ENCODE measurements at regions not wholly inside any gene's neighbourhood (a gene's known extent, or its start where the extent isn't known, plus 50 kb on each side); places are given as distances from the start of the nearest gene placed in this dataset.

GRCh38 chr6:66153247-66153646 lies 446.2 kb upstream of the EYS start:
- Histone ChIP-seq H3K79me2 (ENCODE audit: insufficient read depth, low read length) (no peaks in the 10 kb centered on the region), H3K4me2 (ENCODE audit: insufficient read depth, low read length) (no peak overlapping the region), H3K4me3 (ENCODE audit: low read depth in 1 of 2, low read length in 2 of 2) (no peak overlapping the region), H3K9ac (ENCODE audit: low read depth, low read length) (no peak overlapping the region), H3K27me3 (ENCODE audit: insufficient read depth, low read length, poor library complexity) (no peaks in the 10 kb centered on the region), H3K36me3 (ENCODE audit: insufficient read depth, low read length) (no peaks in the 10 kb centered on the region), H3K4me1 (ENCODE audit: insufficient read depth, low read length) (no peaks in the 10 kb centered on the region), H3K9me3 (ENCODE audit: insufficient read depth, low read length, severe bottlenecking) (no peaks in the 10 kb centered on the region), H4K20me1 (ENCODE audit: insufficient read depth, low read length) (no peaks in the 10 kb centered on the region), H2AFZ (ENCODE audit: low read depth, low read length) (no peak overlapping the region), H3K27ac (ENCODE audit: low read length) (no peak overlapping the region)
- DNase-seq (no peak), ATAC-seq (ENCODE audit: insufficient read depth, low read depth) (no peak)
- TF ChIP-seq CTCF (IDR thresholded peaks at IDR 0.05; ENCODE audit: borderline replicate concordance, extremely low read depth, low read length, poor library complexity, severe bottlenecking) (no peak), EZH2 (IDR thresholded peaks at IDR 0.05; ENCODE audit: borderline replicate concordance, low read depth, low read length, severe bottlenecking) (no peak)

- H3K27ac ChIP-seq (ENCODE audit: low read length), result no peak overlapping the region
- TF ChIP-seq CTCF (IDR thresholded peaks at IDR 0.05; ENCODE audit: borderline replicate concordance, extremely low read depth, low read length, poor library complexity, severe bottlenecking) (no peak), EZH2 (IDR thresholded peaks at IDR 0.05; ENCODE audit: borderline replicate concordance, low read depth, low read length, severe bottlenecking) (no peak)
- no peaks in the 10 kb centered on the region for H3K4me1 ChIP-seq (ENCODE audit: insufficient read depth, low read length)
- ATAC-seq (ENCODE audit: insufficient read depth, low read depth), result no peak
- H3K4me3 ChIP-seq (ENCODE audit: low read depth in 1 of 2, low read length in 2 of 2), result no peak overlapping the region
- no peaks in the 10 kb centered on the region for H3K36me3 ChIP-seq (ENCODE audit: insufficient read depth, low read length)
- H2AFZ ChIP-seq (ENCODE audit: low read depth, low read length), result no peak overlapping the region
- peaks cover 6% of the 10 kb centered on the region for H3K9me3 ChIP-seq (ENCODE audit: insufficient read depth, low read length, severe bottlenecking)
- H3K9ac ChIP-seq (ENCODE audit: low read depth, low read length), result no peak overlapping the region
- H3K79me2 ChIP-seq (ENCODE audit: insufficient read depth, low read length), result no peaks in the 10 kb centered on the region
- no peaks in the 10 kb centered on the region for H4K20me1 ChIP-seq (ENCODE audit: insufficient read depth, low read length)
- no peak for DNase-seq
- no peaks in the 10 kb centered on the region for H3K27me3 ChIP-seq (ENCODE audit: insufficient read depth, low read length, poor library complexity)
- no peak overlapping the region for H3K4me2 ChIP-seq (ENCODE audit: insufficient read depth, low read length)
Observed at GRCh38 chr6:66149132-66149531, 442.1 kb upstream of the EYS start.

GRCh38 chr6:66145867-66146266 lies 438.8 kb upstream of the EYS start:
- Histone ChIP-seq H3K79me2 (ENCODE audit: insufficient read depth, low read length) (no peaks in the 10 kb centered on the region), H3K27ac (ENCODE audit: low read length) (no peak overlapping the region), H3K4me1 (ENCODE audit: insufficient read depth, low read length) (no peaks in the 10 kb centered on the region), H3K9ac (ENCODE audit: low read depth, low read length) (no peak overlapping the region), H3K4me3 (ENCODE audit: low read depth in 1 of 2, low read length in 2 of 2) (no peak overlapping the region), H3K36me3 (ENCODE audit: insufficient read depth, low read length) (no peaks in the 10 kb centered on the region), H2AFZ (ENCODE audit: low read depth, low read length) (no peak overlapping the region), H3K9me3 (ENCODE audit: insufficient read depth, low read length, severe bottlenecking) (peaks cover 6% of the 10 kb centered on the region), H4K20me1 (ENCODE audit: insufficient read depth, low read length) (no peaks in the 10 kb centered on the region), H3K27me3 (ENCODE audit: insufficient read depth, low read length, poor library complexity) (no peaks in the 10 kb centered on the region), H3K4me2 (ENCODE audit: insufficient read depth, low read length) (no peak overlapping the region)
- DNase-seq (no peak), ATAC-seq (ENCODE audit: insufficient read depth, low read depth) (no peak)
- TF ChIP-seq CTCF (IDR thresholded peaks at IDR 0.05; ENCODE audit: borderline replicate concordance, extremely low read depth, low read length, poor library complexity, severe bottlenecking) (no peak), EZH2 (IDR thresholded peaks at IDR 0.05; ENCODE audit: borderline replicate concordance, low read depth, low read length, severe bottlenecking) (no peak)

- H3K27me3 ChIP-seq (ENCODE audit: insufficient read depth, low read length, poor library complexity), result no peaks in the 10 kb centered on the region
- ATAC-seq (ENCODE audit: insufficient read depth, low read depth), result no peak
Observed at GRCh38 chr6:66134021-66134420, 427.0 kb upstream of the EYS start.

More at GRCh38 chr6:66134021-66134420, 427.0 kb upstream of the EYS start:
- no peak overlapping the region for H3K4me3 ChIP-seq (ENCODE audit: low read depth in 1 of 2, low read length in 2 of 2)
- H3K36me3 ChIP-seq (ENCODE audit: insufficient read depth, low read length), result no peaks in the 10 kb centered on the region
- H3K9me3 ChIP-seq (ENCODE audit: insufficient read depth, low read length, severe bottlenecking), result peaks cover 5% of the 10 kb centered on the region
- no peaks in the 10 kb centered on the region for H4K20me1 ChIP-seq (ENCODE audit: insufficient read depth, low read length)
- H3K27ac ChIP-seq (ENCODE audit: low read length), result no peak overlapping the region
- H2AFZ ChIP-seq (ENCODE audit: low read depth, low read length), result no peak overlapping the region
- DNase-seq, result no peak
- H3K4me2 ChIP-seq (ENCODE audit: insufficient read depth, low read length), result no peak overlapping the region
- H3K9ac ChIP-seq (ENCODE audit: low read depth, low read length), result no peak overlapping the region
- TF ChIP-seq CTCF (IDR thresholded peaks at IDR 0.05; ENCODE audit: borderline replicate concordance, extremely low read depth, low read length, poor library complexity, severe bottlenecking) (no peak), EZH2 (IDR thresholded peaks at IDR 0.05; ENCODE audit: borderline replicate concordance, low read depth, low read length, severe bottlenecking) (no peak)
- no peaks in the 10 kb centered on the region for H3K79me2 ChIP-seq (ENCODE audit: insufficient read depth, low read length)
- no peaks in the 10 kb centered on the region for H3K4me1 ChIP-seq (ENCODE audit: insufficient read depth, low read length)
